ENCODE measurements at regions not wholly inside any gene's neighbourhood (a gene's known extent, or its start where the extent isn't known, plus 50 kb on each side); places are given as distances from the start of the nearest gene placed in this dataset.

DNA sequence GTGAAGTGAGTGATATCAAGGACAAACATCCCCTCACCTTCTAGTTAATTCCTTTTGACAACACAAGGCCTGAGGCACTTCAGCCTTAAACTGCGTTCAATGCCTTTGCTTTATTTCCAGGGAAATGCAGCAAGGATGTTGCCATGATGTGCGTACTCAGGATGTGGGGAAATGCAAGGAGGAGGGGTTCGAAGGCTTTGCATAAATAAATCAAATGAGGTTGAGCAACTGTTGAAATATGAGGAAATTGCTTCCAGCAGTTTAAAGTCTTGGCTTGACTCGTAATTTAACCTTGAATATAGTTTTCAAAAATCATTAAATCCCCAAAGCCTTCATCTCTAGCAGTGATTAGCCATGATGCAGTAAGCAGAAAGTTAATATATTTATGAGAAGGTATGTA, 81.8 kb upstream of the CCL2 start:
- peaks cover 0 to 2% (median 1%) of the 10 kb centered on the region in 4 donors for H3K9me3 ChIP-seq (ENCODE audit: control insufficient read depth in 4 of 4, low read length in 3 of 4)
- DNase-seq (ENCODE audit: low spot score) = no peak
- no peaks in the 10 kb centered on the region for H3K4me1 ChIP-seq (ENCODE audit: control insufficient read depth in 4 of 4, insufficient read depth in 4 of 4, low read length in 3 of 4)
- H3K36me3 ChIP-seq (ENCODE audit: control insufficient read depth in 4 of 4, insufficient read depth in 3 of 4, low read depth in 1 of 4, low read length in 3 of 4) = no peaks in the 10 kb centered on the region
- H3K4me3 ChIP-seq (ENCODE audit: low read depth in 1 of 3, low read length in 3 of 3) = no peak overlapping the region
- H3K27ac ChIP-seq (ENCODE audit: low read depth in 1 of 2, low read length in 2 of 2) = no peak overlapping the region
- no peaks in the 10 kb centered on the region for H3K27me3 ChIP-seq (ENCODE audit: control insufficient read depth in 4 of 4, insufficient read depth in 4 of 4, low read length in 3 of 4)
- TF ChIP-seq HNF4A (conservative IDR thresholded peaks at IDR 0.05) (no peak), YY1 (IDR thresholded peaks at IDR 0.05) (no peak), RAD21 (IDR thresholded peaks at IDR 0.05) (no peak), TAF1 (conservative IDR thresholded peaks at IDR 0.05) (no peak), FOXA1 (IDR thresholded peaks at IDR 0.05) (no peak), JUND (IDR thresholded peaks at IDR 0.05) (no peak), CTCF (IDR thresholded peaks at IDR 0.05; ENCODE audit: low read depth, low read length, missing input control) (no peak), ATF3 (IDR thresholded peaks at IDR 0.05) (no peak), HNF4G (IDR thresholded peaks at IDR 0.05) (no peak), MAX (IDR thresholded peaks at IDR 0.05) (no peak), EGR1 (IDR thresholded peaks at IDR 0.05; ENCODE audit: low read depth in 2 of 2) (no peak), SP1 (IDR thresholded peaks at IDR 0.05) (no peak), GABPA (IDR thresholded peaks at IDR 0.05 in 1 of 2, conservative IDR thresholded peaks at IDR 0.05 in 1 of 2) (no peak), RXRA (IDR thresholded peaks at IDR 0.05) (no peak), ZBTB33 (IDR thresholded peaks at IDR 0.05) (no peak), REST (IDR thresholded peaks at IDR 0.05) (no peak), NR2F2 (IDR thresholded peaks at IDR 0.05) (no peak), FOXA2 (IDR thresholded peaks at IDR 0.05) (no peak)
- no peak overlapping the region for H3K9ac ChIP-seq (ENCODE audit: low read depth in 1 of 2, low read length in 2 of 2)
- 49% methylated on average over 4 of the region's 4 CpGs for WGBS

Data from liver (tissue), 8 donors.